ENCODE measurements at regions not wholly inside any gene's neighbourhood (a gene's known extent, or its start where the extent isn't known, plus 50 kb on each side); places are given as distances from the start of the nearest gene placed in this dataset.
"Not testable (repeated sequence)": the region's sequence is repeated elsewhere in the genome, so short reads cannot be mapped to it uniquely, and the experiment has no call there.

- TF ChIP-seq CTCF, POLR2A, POLR2AphosphoS5, EP300 (IDR thresholded peaks at IDR 0.05): not testable (repeated sequence)
Observed at GRCh38 chr20:40955826-40956225, 72.8 kb upstream of the TOP1 start.
